GM23338 (cell line): ENCODE measurements at regions not wholly inside any gene's neighbourhood (a gene's known extent, or its start where the extent isn't known, plus 50 kb on each side); places are given as distances from the start of the nearest gene placed in this dataset.

Source experiments
- ATAC-seq: fragments of 200-7000 bp; cut with Tn5 transposase; 3 replicates; pipeline ENCODE4 v1.9.1; 2020
- DNase-seq: peaks from one replicate; pipeline ENCODE4 v3.0.0-alpha.2; 2015; ENCODE audit warnings: low spot score
- H2AFZ ChIP-seq: fragments of 200-600 bp; sonication (generic); 2 replicates; pipeline ENCODE4 v1.8.0; 2016; ENCODE audit warnings: antibody characterized with exemption, mild to moderate bottlenecking, moderate library complexity
- H3F3A ChIP-seq: fragments of 200-600 bp; sonication (generic); replicated peaks from 2 replicates; pipeline ENCODE4 v1.8.0; 2017; ENCODE audit warnings: antibody characterized with exemption, mixed run types, low read depth
- H3K27ac ChIP-seq: fragments of 200-600 bp; sonication (generic); 2 replicates; pipeline ENCODE4 v1.6.1; 2016; ENCODE audit warnings: low read depth
- H3K27me3 ChIP-seq: fragments of 200-600 bp; sonication (generic); 2 replicates; pipeline ENCODE4 v1.8.0; 2016; ENCODE audit warnings: mild to moderate bottlenecking, mixed run types, moderate library complexity; ENCODE audit not compliant: insufficient read depth
- H3K36me3 ChIP-seq: fragments of 200-600 bp; sonication (generic); 2 replicates; pipeline ENCODE4 v1.8.0; 2016; ENCODE audit warnings: mild to moderate bottlenecking; ENCODE audit not compliant: insufficient read depth
- H3K4me1 ChIP-seq: fragments of 200-600 bp; sonication (generic); 2 replicates; pipeline ENCODE4 v1.8.0; 2016; ENCODE audit warnings: mild to moderate bottlenecking, moderate library complexity; ENCODE audit not compliant: insufficient read depth
- H3K4me2 ChIP-seq: fragments of 200-600 bp; sonication (generic); 2 replicates; pipeline ENCODE4 v1.7.1; 2017; ENCODE audit warnings: mixed run types
- H3K4me3 ChIP-seq: fragments of 200-600 bp; sonication (generic); 2 replicates; pipeline ENCODE4 v1.6.1; 2016; ENCODE audit warnings: mixed run types
- H3K79me2 ChIP-seq: fragments of 200-600 bp; sonication (generic); replicated peaks from 2 replicates; pipeline ENCODE4 v1.8.0; 2017; ENCODE audit warnings: mild to moderate bottlenecking; ENCODE audit not compliant: insufficient read depth
- H3K9me2 ChIP-seq: fragments of 200-600 bp; sonication (generic); 2 replicates; pipeline ENCODE4 v1.8.0; 2017; ENCODE audit not compliant: insufficient read depth
- H4K20me1 ChIP-seq: fragments of 200-600 bp; sonication (generic); replicated peaks from 2 replicates; pipeline ENCODE4 v1.8.0; 2017; ENCODE audit warnings: mild to moderate bottlenecking; ENCODE audit not compliant: insufficient read depth
- H3K27ac Mint-ChIP-seq: 2 replicates; pipeline ENCODE4 v1.8.0; 2020; ENCODE audit warnings: inconsistent platforms, mild to moderate bottlenecking, moderate library complexity, mixed read lengths
- H3K27me3 Mint-ChIP-seq: 3 replicates; pipeline ENCODE4 v1.8.0; 2022; ENCODE audit warnings: low read depth, mild to moderate bottlenecking, moderate library complexity, mixed read lengths, inconsistent platforms; ENCODE audit not compliant: insufficient read depth, poor library complexity
- H3K36me3 Mint-ChIP-seq: 3 replicates; pipeline ENCODE4 v1.8.0; 2021; ENCODE audit warnings: low read depth, mild to moderate bottlenecking, inconsistent platforms, moderate library complexity, mixed read lengths
- H3K4me1 Mint-ChIP-seq: 3 replicates; pipeline ENCODE4 v1.8.0; 2020; ENCODE audit warnings: mild to moderate bottlenecking, inconsistent platforms, mixed read lengths
- H3K4me3 Mint-ChIP-seq: 3 replicates; pipeline ENCODE4 v1.8.0; 2021; ENCODE audit warnings: moderate library complexity, mild to moderate bottlenecking, inconsistent platforms, mixed read lengths
- H3K9me3 Mint-ChIP-seq: 3 replicates; pipeline ENCODE4 v1.8.0; 2020; ENCODE audit warnings: moderate library complexity, mild to moderate bottlenecking, inconsistent platforms, mixed read lengths
- CREB1 ChIP-seq: fragments of 250-450 bp; sonication (Bioruptor Pico); IDR thresholded peaks from 2 replicates; pipeline ENCODE4 v1.5.0; 2020; ENCODE audit warnings: low read depth, mild to moderate bottlenecking, moderate library complexity
- EZH2 ChIP-seq: fragments of 200-600 bp; sonication (generic); IDR thresholded peaks from one replicate; pipeline ENCODE4 v1.8.0; 2017; ENCODE audit warnings: antibody characterized with exemption, mild to moderate bottlenecking, low read depth; ENCODE audit not compliant: unreplicated experiment
- EZH2phosphoT487 ChIP-seq: fragments of 200-600 bp; sonication (generic); IDR thresholded peaks from one replicate; pipeline ENCODE4 v1.8.1; 2018; ENCODE audit warnings: antibody characterized with exemption; ENCODE audit not compliant: unreplicated experiment
- JUNB ChIP-seq: IDR thresholded peaks from one replicate; pipeline ENCODE4 v1.6.1; 2016; ENCODE audit warnings: antibody characterized with exemption; ENCODE audit not compliant: unreplicated experiment
- NANOG ChIP-seq: IDR thresholded peaks from 2 replicates; pipeline ENCODE4 v1.6.1; 2016; ENCODE audit warnings: antibody characterized with exemption, borderline replicate concordance
- POLR2AphosphoS5 ChIP-seq: IDR thresholded peaks from 2 replicates; pipeline ENCODE4 v1.6.1; 2016; ENCODE audit warnings: antibody characterized with exemption, low read depth
- STAT1 ChIP-seq: IDR thresholded peaks from one replicate; pipeline ENCODE4 v1.6.1; 2016; ENCODE audit warnings: antibody characterized with exemption; ENCODE audit not compliant: unreplicated experiment
- ZNF114 ChIP-seq: fragments of 250-450 bp; sonication (Bioruptor Pico); IDR thresholded peaks from 2 replicates; pipeline ENCODE4 v1.5.0; 2020; ENCODE audit warnings: mild to moderate bottlenecking, moderate library complexity
- ZNF331 ChIP-seq: fragments of 250-450 bp; sonication (Bioruptor Pico); IDR thresholded peaks from 2 replicates; pipeline ENCODE4 v1.5.0; 2020; ENCODE audit warnings: low read depth, mild to moderate bottlenecking, moderate library complexity
- TF ChIP-seq, protein P1 (sequence below), 2 experiments: fragments of 200-600 bp in 1 of 2; sonication (generic) in 1 of 2; conservative IDR thresholded peaks; 2 replicates each; pipeline versions ENCODE4 v1.5.1 to v1.6.1; 2016 to 2017; ENCODE audit warnings: antibody characterized with exemption in 2 of 2, low read depth in 2 of 2, mild to moderate bottlenecking in 2 of 2, moderate library complexity in 1 of 2
- TF ChIP-seq, protein P2 (sequence below): fragments of 250-450 bp; sonication (Bioruptor Pico); IDR thresholded peaks from 2 replicates; pipeline ENCODE4 v1.5.0; 2020; ENCODE audit warnings: mild to moderate bottlenecking, moderate library complexity
- TF ChIP-seq, protein P3 (sequence below): IDR thresholded peaks from 2 replicates; pipeline ENCODE4 v1.6.1; 2016; ENCODE audit warnings: antibody characterized with exemption
- TF ChIP-seq, protein P4 (sequence below): IDR thresholded peaks from one replicate; pipeline ENCODE4 v1.6.1; 2018; ENCODE audit warnings: antibody characterized with exemption; ENCODE audit not compliant: unreplicated experiment

DNA sequence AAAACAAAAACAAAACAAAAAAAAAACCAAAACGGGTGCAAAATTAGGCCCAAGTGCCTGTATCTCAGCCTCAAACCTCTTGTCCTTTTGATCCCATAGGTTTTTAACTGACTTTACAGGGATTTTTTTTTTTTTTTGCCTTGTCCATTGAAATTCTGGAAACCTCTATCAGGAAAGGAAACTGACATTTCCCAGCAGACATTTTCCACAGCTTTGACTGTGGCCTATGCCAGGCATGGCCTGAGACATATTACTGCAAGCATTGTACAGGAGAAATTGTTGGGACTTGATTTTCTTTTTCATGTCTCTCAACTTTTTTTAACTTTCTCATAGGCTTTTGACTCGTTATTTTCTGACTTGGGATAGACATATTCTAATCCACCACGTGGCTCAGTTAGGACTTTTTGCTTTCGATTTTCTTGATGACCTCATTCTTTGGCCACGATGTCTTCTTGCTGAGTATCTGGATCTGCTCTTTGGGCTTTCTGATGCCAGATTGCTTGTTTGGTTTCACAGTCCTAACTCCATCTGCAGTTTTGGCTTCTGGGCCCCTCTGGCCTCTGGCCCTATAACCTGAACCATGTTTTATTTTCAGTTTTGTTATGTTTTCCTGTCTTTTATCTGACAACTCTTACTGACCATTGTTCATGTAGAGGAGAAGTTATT lies 336.1 kb upstream of the C11orf87 start:
- Histone ChIP-seq H3K4me3 (no peak overlapping the region), H3K27me3 (no peaks in the 10 kb centered on the region), H3F3A (no peaks in the 10 kb centered on the region), H3K9me2 (peaks cover 3% of the 10 kb centered on the region; the same call in 1 of the 2 replicates), H3K36me3 (no peaks in the 10 kb centered on the region), H2AFZ (no peak overlapping the region), H3K27ac (no peak overlapping the region), H3K79me2 (no peaks in the 10 kb centered on the region), H4K20me1 (no peaks in the 10 kb centered on the region), H3K4me2 (no peak overlapping the region), H3K4me1 (no peaks in the 10 kb centered on the region)
- Mint-ChIP-seq H3K27me3 (peaks cover 1% of the 10 kb centered on the region), H3K36me3 (peaks cover 7% of the 10 kb centered on the region; the same call in 2 of the 3 replicates), H3K4me1 (no peaks in the 10 kb centered on the region; the same call in 2 of the 3 replicates), H3K27ac (no peak overlapping the region), H3K9me3 (peaks cover 25% of the 10 kb centered on the region), H3K4me3 (no peak overlapping the region)
- DNase-seq (no peak), ATAC-seq (no peak)
- TF ChIP-seq ZNF114 = no peak
- TF ChIP-seq CREB1 = no peak
- TF ChIP-seq EZH2phosphoT487 = no peak
- no peak for TF ChIP-seq NANOG
- TF ChIP-seq POLR2AphosphoS5 = no peak
- TF ChIP-seq, protein P1, sequence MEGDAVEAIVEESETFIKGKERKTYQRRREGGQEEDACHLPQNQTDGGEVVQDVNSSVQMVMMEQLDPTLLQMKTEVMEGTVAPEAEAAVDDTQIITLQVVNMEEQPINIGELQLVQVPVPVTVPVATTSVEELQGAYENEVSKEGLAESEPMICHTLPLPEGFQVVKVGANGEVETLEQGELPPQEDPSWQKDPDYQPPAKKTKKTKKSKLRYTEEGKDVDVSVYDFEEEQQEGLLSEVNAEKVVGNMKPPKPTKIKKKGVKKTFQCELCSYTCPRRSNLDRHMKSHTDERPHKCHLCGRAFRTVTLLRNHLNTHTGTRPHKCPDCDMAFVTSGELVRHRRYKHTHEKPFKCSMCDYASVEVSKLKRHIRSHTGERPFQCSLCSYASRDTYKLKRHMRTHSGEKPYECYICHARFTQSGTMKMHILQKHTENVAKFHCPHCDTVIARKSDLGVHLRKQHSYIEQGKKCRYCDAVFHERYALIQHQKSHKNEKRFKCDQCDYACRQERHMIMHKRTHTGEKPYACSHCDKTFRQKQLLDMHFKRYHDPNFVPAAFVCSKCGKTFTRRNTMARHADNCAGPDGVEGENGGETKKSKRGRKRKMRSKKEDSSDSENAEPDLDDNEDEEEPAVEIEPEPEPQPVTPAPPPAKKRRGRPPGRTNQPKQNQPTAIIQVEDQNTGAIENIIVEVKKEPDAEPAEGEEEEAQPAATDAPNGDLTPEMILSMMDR (conservative IDR thresholded peaks at IDR 0.05; ENCODE audit: low read depth in 2 of 2) = no peak
- no peak for TF ChIP-seq STAT1
- TF ChIP-seq EZH2 = no peak
- no peak for TF ChIP-seq ZNF331 (CRISPR knock-in tag)
- TF ChIP-seq, protein P2, sequence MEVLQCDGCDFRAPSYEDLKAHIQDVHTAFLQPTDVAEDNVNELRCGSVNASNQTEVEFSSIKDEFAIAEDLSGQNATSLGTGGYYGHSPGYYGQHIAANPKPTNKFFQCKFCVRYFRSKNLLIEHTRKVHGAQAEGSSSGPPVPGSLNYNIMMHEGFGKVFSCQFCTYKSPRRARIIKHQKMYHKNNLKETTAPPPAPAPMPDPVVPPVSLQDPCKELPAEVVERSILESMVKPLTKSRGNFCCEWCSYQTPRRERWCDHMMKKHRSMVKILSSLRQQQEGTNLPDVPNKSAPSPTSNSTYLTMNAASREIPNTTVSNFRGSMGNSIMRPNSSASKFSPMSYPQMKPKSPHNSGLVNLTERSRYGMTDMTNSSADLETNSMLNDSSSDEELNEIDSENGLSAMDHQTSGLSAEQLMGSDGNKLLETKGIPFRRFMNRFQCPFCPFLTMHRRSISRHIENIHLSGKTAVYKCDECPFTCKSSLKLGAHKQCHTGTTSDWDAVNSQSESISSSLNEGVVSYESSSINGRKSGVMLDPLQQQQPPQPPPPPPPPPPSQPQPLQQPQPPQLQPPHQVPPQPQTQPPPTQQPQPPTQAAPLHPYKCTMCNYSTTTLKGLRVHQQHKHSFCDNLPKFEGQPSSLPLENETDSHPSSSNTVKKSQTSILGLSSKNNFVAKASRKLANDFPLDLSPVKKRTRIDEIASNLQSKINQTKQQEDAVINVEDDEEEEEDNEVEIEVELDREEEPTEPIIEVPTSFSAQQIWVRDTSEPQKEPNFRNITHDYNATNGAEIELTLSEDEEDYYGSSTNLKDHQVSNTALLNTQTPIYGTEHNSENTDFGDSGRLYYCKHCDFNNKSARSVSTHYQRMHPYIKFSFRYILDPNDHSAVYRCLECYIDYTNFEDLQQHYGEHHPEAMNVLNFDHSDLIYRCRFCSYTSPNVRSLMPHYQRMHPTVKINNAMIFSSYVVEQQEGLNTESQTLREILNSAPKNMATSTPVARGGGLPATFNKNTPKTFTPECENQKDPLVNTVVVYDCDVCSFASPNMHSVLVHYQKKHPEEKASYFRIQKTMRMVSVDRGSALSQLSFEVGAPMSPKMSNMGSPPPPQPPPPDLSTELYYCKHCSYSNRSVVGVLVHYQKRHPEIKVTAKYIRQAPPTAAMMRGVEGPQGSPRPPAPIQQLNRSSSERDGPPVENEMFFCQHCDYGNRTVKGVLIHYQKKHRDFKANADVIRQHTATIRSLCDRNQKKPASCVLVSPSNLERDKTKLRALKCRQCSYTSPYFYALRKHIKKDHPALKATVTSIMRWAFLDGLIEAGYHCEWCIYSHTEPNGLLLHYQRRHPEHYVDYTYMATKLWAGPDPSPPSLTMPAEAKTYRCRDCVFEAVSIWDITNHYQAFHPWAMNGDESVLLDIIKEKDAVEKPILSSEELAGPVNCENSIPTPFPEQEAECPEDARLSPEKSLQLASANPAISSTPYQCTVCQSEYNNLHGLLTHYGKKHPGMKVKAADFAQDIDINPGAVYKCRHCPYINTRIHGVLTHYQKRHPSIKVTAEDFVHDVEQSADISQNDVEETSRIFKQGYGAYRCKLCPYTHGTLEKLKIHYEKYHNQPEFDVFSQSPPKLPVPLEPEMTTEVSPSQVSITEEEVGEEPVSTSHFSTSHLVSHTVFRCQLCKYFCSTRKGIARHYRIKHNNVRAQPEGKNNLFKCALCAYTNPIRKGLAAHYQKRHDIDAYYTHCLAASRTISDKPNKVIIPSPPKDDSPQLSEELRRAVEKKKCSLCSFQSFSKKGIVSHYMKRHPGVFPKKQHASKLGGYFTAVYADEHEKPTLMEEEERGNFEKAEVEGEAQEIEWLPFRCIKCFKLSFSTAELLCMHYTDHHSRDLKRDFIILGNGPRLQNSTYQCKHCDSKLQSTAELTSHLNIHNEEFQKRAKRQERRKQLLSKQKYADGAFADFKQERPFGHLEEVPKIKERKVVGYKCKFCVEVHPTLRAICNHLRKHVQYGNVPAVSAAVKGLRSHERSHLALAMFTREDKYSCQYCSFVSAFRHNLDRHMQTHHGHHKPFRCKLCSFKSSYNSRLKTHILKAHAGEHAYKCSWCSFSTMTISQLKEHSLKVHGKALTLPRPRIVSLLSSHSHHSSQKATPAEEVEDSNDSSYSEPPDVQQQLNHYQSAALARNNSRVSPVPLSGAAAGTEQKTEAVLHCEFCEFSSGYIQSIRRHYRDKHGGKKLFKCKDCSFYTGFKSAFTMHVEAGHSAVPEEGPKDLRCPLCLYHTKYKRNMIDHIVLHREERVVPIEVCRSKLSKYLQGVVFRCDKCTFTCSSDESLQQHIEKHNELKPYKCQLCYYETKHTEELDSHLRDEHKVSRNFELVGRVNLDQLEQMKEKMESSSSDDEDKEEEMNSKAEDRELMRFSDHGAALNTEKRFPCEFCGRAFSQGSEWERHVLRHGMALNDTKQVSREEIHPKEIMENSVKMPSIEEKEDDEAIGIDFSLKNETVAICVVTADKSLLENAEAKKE = no peak
- TF ChIP-seq, protein P3, sequence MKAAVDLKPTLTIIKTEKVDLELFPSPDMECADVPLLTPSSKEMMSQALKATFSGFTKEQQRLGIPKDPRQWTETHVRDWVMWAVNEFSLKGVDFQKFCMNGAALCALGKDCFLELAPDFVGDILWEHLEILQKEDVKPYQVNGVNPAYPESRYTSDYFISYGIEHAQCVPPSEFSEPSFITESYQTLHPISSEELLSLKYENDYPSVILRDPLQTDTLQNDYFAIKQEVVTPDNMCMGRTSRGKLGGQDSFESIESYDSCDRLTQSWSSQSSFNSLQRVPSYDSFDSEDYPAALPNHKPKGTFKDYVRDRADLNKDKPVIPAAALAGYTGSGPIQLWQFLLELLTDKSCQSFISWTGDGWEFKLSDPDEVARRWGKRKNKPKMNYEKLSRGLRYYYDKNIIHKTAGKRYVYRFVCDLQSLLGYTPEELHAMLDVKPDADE = no peak
- TF ChIP-seq JUNB = no peak
- TF ChIP-seq, protein P4, sequence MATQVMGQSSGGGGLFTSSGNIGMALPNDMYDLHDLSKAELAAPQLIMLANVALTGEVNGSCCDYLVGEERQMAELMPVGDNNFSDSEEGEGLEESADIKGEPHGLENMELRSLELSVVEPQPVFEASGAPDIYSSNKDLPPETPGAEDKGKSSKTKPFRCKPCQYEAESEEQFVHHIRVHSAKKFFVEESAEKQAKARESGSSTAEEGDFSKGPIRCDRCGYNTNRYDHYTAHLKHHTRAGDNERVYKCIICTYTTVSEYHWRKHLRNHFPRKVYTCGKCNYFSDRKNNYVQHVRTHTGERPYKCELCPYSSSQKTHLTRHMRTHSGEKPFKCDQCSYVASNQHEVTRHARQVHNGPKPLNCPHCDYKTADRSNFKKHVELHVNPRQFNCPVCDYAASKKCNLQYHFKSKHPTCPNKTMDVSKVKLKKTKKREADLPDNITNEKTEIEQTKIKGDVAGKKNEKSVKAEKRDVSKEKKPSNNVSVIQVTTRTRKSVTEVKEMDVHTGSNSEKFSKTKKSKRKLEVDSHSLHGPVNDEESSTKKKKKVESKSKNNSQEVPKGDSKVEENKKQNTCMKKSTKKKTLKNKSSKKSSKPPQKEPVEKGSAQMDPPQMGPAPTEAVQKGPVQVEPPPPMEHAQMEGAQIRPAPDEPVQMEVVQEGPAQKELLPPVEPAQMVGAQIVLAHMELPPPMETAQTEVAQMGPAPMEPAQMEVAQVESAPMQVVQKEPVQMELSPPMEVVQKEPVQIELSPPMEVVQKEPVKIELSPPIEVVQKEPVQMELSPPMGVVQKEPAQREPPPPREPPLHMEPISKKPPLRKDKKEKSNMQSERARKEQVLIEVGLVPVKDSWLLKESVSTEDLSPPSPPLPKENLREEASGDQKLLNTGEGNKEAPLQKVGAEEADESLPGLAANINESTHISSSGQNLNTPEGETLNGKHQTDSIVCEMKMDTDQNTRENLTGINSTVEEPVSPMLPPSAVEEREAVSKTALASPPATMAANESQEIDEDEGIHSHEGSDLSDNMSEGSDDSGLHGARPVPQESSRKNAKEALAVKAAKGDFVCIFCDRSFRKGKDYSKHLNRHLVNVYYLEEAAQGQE = no peak
